Mesenchymal stem cell (in vitro differentiated cells and primary cell): ENCODE measurements at regions not wholly inside any gene's neighbourhood (a gene's known extent, or its start where the extent isn't known, plus 50 kb on each side); places are given as distances from the start of the nearest gene placed in this dataset.

Experiments used
- DNase-seq: peaks from one replicate; pipeline ENCODE4 v3.0.0-alpha.2; 2013
- H2AFZ ChIP-seq: one replicate; pipeline ENCODE4 v1.6.1; 2013; ENCODE audit warnings: low read depth, mild to moderate bottlenecking, control low read depth, inconsistent platforms, low read length, moderate library complexity
- H2AK5ac ChIP-seq: 2 replicates; pipeline ENCODE4 v1.6.1; 2013; ENCODE audit warnings: low read length, moderate library complexity, mild to moderate bottlenecking, inconsistent platforms; ENCODE audit not compliant: severe bottlenecking
- H2BK120ac ChIP-seq: one replicate; pipeline ENCODE4 v1.6.1; 2013; ENCODE audit warnings: low read depth, mild to moderate bottlenecking, inconsistent platforms, low read length, moderate library complexity
- H2BK12ac ChIP-seq, 2 experiments: one replicate each; pipeline ENCODE4 v1.6.1; 2013; ENCODE audit warnings: inconsistent platforms in 2 of 2, low read length in 2 of 2, mild to moderate bottlenecking in 2 of 2, moderate library complexity in 2 of 2, control low read depth in 1 of 2
- H2BK15ac ChIP-seq: one replicate; pipeline ENCODE4 v1.6.1; 2013; ENCODE audit warnings: mild to moderate bottlenecking, low read depth, inconsistent platforms; ENCODE audit not compliant: poor library complexity, severe bottlenecking
- H2BK5ac ChIP-seq: 2 replicates; pipeline ENCODE4 v1.6.1; 2013; ENCODE audit warnings: low read depth, mild to moderate bottlenecking, low read length, control low read depth, inconsistent platforms; ENCODE audit not compliant: poor library complexity, severe bottlenecking
- H3K14ac ChIP-seq, 2 experiments: one replicate each; pipeline ENCODE4 v1.6.1; 2013; ENCODE audit warnings: inconsistent platforms in 2 of 2, low read length in 2 of 2, control low read depth in 1 of 2, mild to moderate bottlenecking in 1 of 2, moderate library complexity in 1 of 2
- H3K18ac ChIP-seq, 2 experiments: one replicate each; pipeline ENCODE4 v1.6.1; 2013; ENCODE audit warnings: inconsistent platforms in 2 of 2, low read length in 2 of 2, control low read depth in 1 of 2, low read depth in 1 of 2, mild to moderate bottlenecking in 1 of 2
- H3K23ac ChIP-seq, 2 experiments: one replicate each; pipeline ENCODE4 v1.6.1; 2013; ENCODE audit warnings: inconsistent platforms in 2 of 2, low read length in 2 of 2, mild to moderate bottlenecking in 2 of 2, moderate library complexity in 2 of 2, control low read depth in 1 of 2
- H3K27ac ChIP-seq: 2 replicates; pipeline ENCODE4 v1.5.1; 2013; ENCODE audit warnings: mild to moderate bottlenecking, moderate library complexity, low read length, control low read depth, inconsistent platforms; ENCODE audit not compliant: poor library complexity, severe bottlenecking
- H3K27me3 ChIP-seq, 2 experiments: 2 replicates each; pipeline versions ENCODE4 v1.6.1 to v1.7.0; 2013; ENCODE audit warnings: low read length in 2 of 2, mild to moderate bottlenecking in 2 of 2, moderate library complexity in 2 of 2, control low read depth in 1 of 2, inconsistent platforms in 1 of 2; ENCODE audit not compliant: control insufficient read depth in 1 of 2, insufficient read depth in 1 of 2
- H3K36me3 ChIP-seq, 2 experiments: 2 replicates each; pipeline versions ENCODE4 v1.6.1 to v1.7.0; 2013; ENCODE audit warnings: low read length in 2 of 2, control low read depth in 1 of 2, inconsistent platforms in 1 of 2, low read depth in 1 of 2, mild to moderate bottlenecking in 1 of 2; ENCODE audit not compliant: insufficient read depth in 2 of 2, control insufficient read depth in 1 of 2
- H3K4ac ChIP-seq, 2 experiments: one replicate each; pipeline ENCODE4 v1.6.1; 2013; ENCODE audit warnings: inconsistent platforms in 2 of 2, low read length in 2 of 2, mild to moderate bottlenecking in 2 of 2, moderate library complexity in 2 of 2, control low read depth in 1 of 2, low read depth in 1 of 2
- H3K4me1 ChIP-seq: 2 replicates; pipeline ENCODE4 v1.6.1; 2013; ENCODE audit warnings: low read depth, low read length, control low read depth; ENCODE audit not compliant: control insufficient read depth, insufficient read depth
- H3K4me2 ChIP-seq: 2 replicates; pipeline ENCODE4 v1.6.1; 2013; ENCODE audit warnings: low read length, mild to moderate bottlenecking, inconsistent platforms; ENCODE audit not compliant: poor library complexity, severe bottlenecking
- H3K4me3 ChIP-seq, 2 experiments: 2 replicates each; pipeline versions ENCODE4 v1.5.1 to v1.7.0; 2013; ENCODE audit warnings: low read length in 2 of 2, mild to moderate bottlenecking in 2 of 2, control low read depth in 1 of 2, low read depth in 1 of 2; ENCODE audit not compliant: insufficient read depth in 1 of 2
- H3K79me1 ChIP-seq: replicated peaks from 2 replicates; pipeline ENCODE4 v1.6.1; 2013; ENCODE audit warnings: mild to moderate bottlenecking, control low read depth, low read length, inconsistent platforms; ENCODE audit not compliant: poor library complexity, severe bottlenecking
- H3K9ac ChIP-seq: 2 replicates; pipeline ENCODE4 v1.7.0; 2013; ENCODE audit warnings: mild to moderate bottlenecking, low read length, moderate library complexity
- H3K9me3 ChIP-seq: 2 replicates; pipeline ENCODE4 v1.7.0; 2013; ENCODE audit warnings: mild to moderate bottlenecking, low read length; ENCODE audit not compliant: control insufficient read depth
- H4K8ac ChIP-seq: one replicate; pipeline ENCODE4 v1.6.1; 2013; ENCODE audit warnings: inconsistent platforms, mild to moderate bottlenecking, low read length, moderate library complexity
- H4K91ac ChIP-seq: one replicate; pipeline ENCODE4 v1.6.1; 2013; ENCODE audit warnings: mild to moderate bottlenecking, low read length, inconsistent platforms
- WGBS: methylation state at CpG from one replicate; pipeline ENCODE4 v1.1.7; 2013; ENCODE audit warnings: mixed read lengths; 5-methylcytosine and 5-hydroxymethylcytosine counted together

GRCh38 chr1:194787001-194787400, 1600.6 kb upstream of the B3GALT2 start:
- Histone ChIP-seq H4K8ac (no peak overlapping the region), H3K18ac (no peak overlapping the region), H2BK5ac (no peak overlapping the region), H2AFZ (no peak overlapping the region), H3K4ac (no peak overlapping the region), H3K9ac (no peak overlapping the region), H3K27ac (no peak overlapping the region), H2BK15ac (no peak overlapping the region), H3K9me3 (peaks cover 4% of the 10 kb centered on the region), H3K4me3 (no peak overlapping the region), H3K4me1 (no peaks in the 10 kb centered on the region), H3K14ac (no peak overlapping the region), H3K36me3 (no peaks in the 10 kb centered on the region), H2BK12ac (no peak overlapping the region), H3K79me1 (no peaks in the 10 kb centered on the region), H3K23ac (no peak overlapping the region), H3K4me2 (no peak overlapping the region), H2AK5ac (no peak overlapping the region), H3K27me3 (no peaks in the 10 kb centered on the region), H4K91ac (no peak overlapping the region), H2BK120ac (no peak overlapping the region)
- DNase-seq, result no peak
- WGBS, result 57% methylated on average over 2 of the region's 3 CpGs

- no peak overlapping the region for H2BK5ac ChIP-seq
- H2BK12ac ChIP-seq, result no peak overlapping the region
- H3K18ac ChIP-seq, result no peak overlapping the region
- no peak overlapping the region for H4K91ac ChIP-seq
- H3K9ac ChIP-seq, result no peak overlapping the region
- H3K4me2 ChIP-seq, result no peak overlapping the region
- no peak overlapping the region for H3K4ac ChIP-seq
- H3K4me3 ChIP-seq, result no peak overlapping the region
- no peak overlapping the region for H3K23ac ChIP-seq
- no peak overlapping the region for H2AK5ac ChIP-seq
- no peak overlapping the region for H3K27ac ChIP-seq
- no peak for DNase-seq
- no peaks in the 10 kb centered on the region for H3K36me3 ChIP-seq
- no peak overlapping the region for H4K8ac ChIP-seq
- WGBS, result 98% methylated on average over 4 of the region's 4 CpGs
- H2BK15ac ChIP-seq, result no peak overlapping the region
- H2AFZ ChIP-seq, result no peak overlapping the region
- H2BK120ac ChIP-seq, result no peak overlapping the region
- no peaks in the 10 kb centered on the region for H3K27me3 ChIP-seq
- peaks cover 10% of the 10 kb centered on the region for H3K9me3 ChIP-seq
- H3K79me1 ChIP-seq, result no peaks in the 10 kb centered on the region
- H3K14ac ChIP-seq, result no peak overlapping the region
- no peaks in the 10 kb centered on the region for H3K4me1 ChIP-seq
These were observed 1599.6 kb upstream of the B3GALT2 start for GRCh38 chr1:194786027-194786426.

GRCh38 chr1:194776657-194777056, 1590.2 kb upstream of the B3GALT2 start:
- H2AK5ac ChIP-seq, result no peak overlapping the region
- H2BK15ac ChIP-seq, result no peak overlapping the region
- H2BK12ac ChIP-seq, result no peak overlapping the region
- H3K27me3 ChIP-seq, result no peaks in the 10 kb centered on the region
- no peak overlapping the region for H3K27ac ChIP-seq
- peaks cover 9% of the 10 kb centered on the region for H3K9me3 ChIP-seq
- H4K8ac ChIP-seq, result no peak overlapping the region
- no peak overlapping the region for H2BK120ac ChIP-seq
- no peak overlapping the region for H2AFZ ChIP-seq
- H3K4ac ChIP-seq, result no peak overlapping the region
- no peaks in the 10 kb centered on the region for H3K4me1 ChIP-seq
- H4K91ac ChIP-seq, result no peak overlapping the region
- no peak overlapping the region for H3K9ac ChIP-seq
- no peak overlapping the region for H2BK5ac ChIP-seq
- H3K36me3 ChIP-seq, result no peaks in the 10 kb centered on the region
- H3K4me3 ChIP-seq, result no peak overlapping the region
- no peak overlapping the region for H3K14ac ChIP-seq
- no peak overlapping the region for H3K23ac ChIP-seq
- no peaks in the 10 kb centered on the region for H3K79me1 ChIP-seq
- no peak overlapping the region for H3K4me2 ChIP-seq
- WGBS, result 78% methylated on average over 3 of the region's 3 CpGs
- DNase-seq, result no peak
- no peak overlapping the region for H3K18ac ChIP-seq

- H3K27ac ChIP-seq, result no peak overlapping the region
- H4K91ac ChIP-seq, result no peak overlapping the region
- no peak overlapping the region for H3K9ac ChIP-seq
- DNase-seq, result no peak
- H3K9me3 ChIP-seq, result peaks cover 6% of the 10 kb centered on the region
- no peak overlapping the region for H3K4me3 ChIP-seq
- H2BK15ac ChIP-seq, result no peak overlapping the region
- no peaks in the 10 kb centered on the region for H3K36me3 ChIP-seq
- WGBS, result no CpG with 5 or more reads among the region's 2 CpGs
- no peak overlapping the region for H4K8ac ChIP-seq
- no peak overlapping the region for H2AK5ac ChIP-seq
- no peak overlapping the region for H3K14ac ChIP-seq
- H3K4me1 ChIP-seq, result no peaks in the 10 kb centered on the region
- no peaks in the 10 kb centered on the region for H3K79me1 ChIP-seq
- H2BK5ac ChIP-seq, result no peak overlapping the region
- H2AFZ ChIP-seq, result no peak overlapping the region
- no peak overlapping the region for H2BK120ac ChIP-seq
- no peak overlapping the region for H3K18ac ChIP-seq
- H3K23ac ChIP-seq, result no peak overlapping the region
- H3K4ac ChIP-seq, result no peak overlapping the region
- no peak overlapping the region for H2BK12ac ChIP-seq
- H3K27me3 ChIP-seq, result no peaks in the 10 kb centered on the region
- H3K4me2 ChIP-seq, result no peak overlapping the region
These were observed 1588.1 kb upstream of the B3GALT2 start for GRCh38 chr1:194774535-194774934.
